Liver (tissue), 3 donors: ENCODE measurements at regions not wholly inside any gene's neighbourhood (a gene's known extent, or its start where the extent isn't known, plus 50 kb on each side); places are given as distances from the start of the nearest gene placed in this dataset.

Source experiments
- EGR1 ChIP-seq, 2 donors: IDR thresholded peaks; 2 replicates each; pipeline ENCODE4 v1.6.1; 2016 to 2018; ENCODE audit warnings: antibody characterized with exemption in 2 of 2, low read depth in 2 of 2
- FOXA1 ChIP-seq: IDR thresholded peaks from 2 replicates; pipeline ENCODE4 v1.6.1; 2016; ENCODE audit warnings: antibody characterized with exemption
- FOXA2 ChIP-seq: IDR thresholded peaks from 2 replicates; pipeline ENCODE4 v1.6.1; 2016; ENCODE audit warnings: antibody characterized with exemption
- GABPA ChIP-seq, 2 donors: IDR thresholded peaks in 1 of 2; conservative IDR thresholded peaks in 1 of 2; 2 replicates each; pipeline ENCODE4 v1.6.1; 2016; ENCODE audit warnings: antibody characterized with exemption in 2 of 2, mild to moderate bottlenecking in 1 of 2, moderate library complexity in 1 of 2
- NR2F2 ChIP-seq: IDR thresholded peaks from 2 replicates; pipeline ENCODE4 v1.6.1; 2016; ENCODE audit warnings: antibody characterized with exemption
- RAD21 ChIP-seq, 2 donors: IDR thresholded peaks; 2 replicates each; pipeline ENCODE4 v1.6.1; 2016; ENCODE audit warnings: antibody characterized with exemption in 2 of 2, mild to moderate bottlenecking in 2 of 2
- TAF1 ChIP-seq: conservative IDR thresholded peaks from 2 replicates; pipeline ENCODE4 v1.6.1; 2016; ENCODE audit warnings: antibody characterized with exemption, mild to moderate bottlenecking
- YY1 ChIP-seq: IDR thresholded peaks from 2 replicates; pipeline ENCODE4 v1.6.1; 2016; ENCODE audit warnings: antibody characterized with exemption, mild to moderate bottlenecking
- TF ChIP-seq, protein P1 (sequence below): fragments of 150-350 bp; IDR thresholded peaks from 2 replicates; pipeline ENCODE4 v1.5.1; 2017; ENCODE audit warnings: improper control_type of control experiment, low read depth, low read length; ENCODE audit not compliant: missing input control
- TF ChIP-seq, protein P2 (sequence below): IDR thresholded peaks from 2 replicates; pipeline ENCODE4 v1.6.1; 2016; ENCODE audit warnings: antibody characterized with exemption
- TF ChIP-seq, protein P3 (sequence below): IDR thresholded peaks from 2 replicates; pipeline ENCODE4 v1.6.1; 2016; ENCODE audit warnings: antibody characterized with exemption, mild to moderate bottlenecking
- donor health status: healthy.
- donor health status: healthy.

DNA sequence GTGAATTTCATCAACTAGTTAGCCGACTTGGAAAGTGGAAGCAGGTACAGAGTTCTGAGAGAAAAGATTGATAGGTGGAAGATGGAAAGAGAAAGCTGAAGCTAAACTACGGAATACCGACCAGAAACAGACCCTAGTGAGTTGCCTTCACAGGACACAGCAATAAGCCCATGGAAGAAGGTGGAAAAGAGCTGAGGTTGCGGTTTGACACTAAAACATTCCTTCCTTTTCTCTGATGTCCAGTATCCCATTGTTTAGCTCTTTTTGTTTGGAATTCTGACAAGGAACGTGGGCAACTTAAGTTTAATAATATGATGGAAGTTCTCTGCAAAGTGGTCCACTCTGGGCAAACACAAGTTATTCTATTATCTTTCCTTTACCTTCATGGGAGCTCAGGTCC, 110.1 kb upstream of the ADTRP start:
- TF ChIP-seq GABPA (IDR thresholded peaks at IDR 0.05 in 1 of 2, conservative IDR thresholded peaks at IDR 0.05 in 1 of 2) (no peak), FOXA2 (no peak), TAF1 (no peak), FOXA1 (no peak), RAD21 (IDR thresholded peaks at IDR 0.05) (no peak), YY1 (no peak), NR2F2 (no peak), EGR1 (IDR thresholded peaks at IDR 0.05; ENCODE audit: low read depth in 2 of 2) (no peak)
- TF ChIP-seq, protein P1, sequence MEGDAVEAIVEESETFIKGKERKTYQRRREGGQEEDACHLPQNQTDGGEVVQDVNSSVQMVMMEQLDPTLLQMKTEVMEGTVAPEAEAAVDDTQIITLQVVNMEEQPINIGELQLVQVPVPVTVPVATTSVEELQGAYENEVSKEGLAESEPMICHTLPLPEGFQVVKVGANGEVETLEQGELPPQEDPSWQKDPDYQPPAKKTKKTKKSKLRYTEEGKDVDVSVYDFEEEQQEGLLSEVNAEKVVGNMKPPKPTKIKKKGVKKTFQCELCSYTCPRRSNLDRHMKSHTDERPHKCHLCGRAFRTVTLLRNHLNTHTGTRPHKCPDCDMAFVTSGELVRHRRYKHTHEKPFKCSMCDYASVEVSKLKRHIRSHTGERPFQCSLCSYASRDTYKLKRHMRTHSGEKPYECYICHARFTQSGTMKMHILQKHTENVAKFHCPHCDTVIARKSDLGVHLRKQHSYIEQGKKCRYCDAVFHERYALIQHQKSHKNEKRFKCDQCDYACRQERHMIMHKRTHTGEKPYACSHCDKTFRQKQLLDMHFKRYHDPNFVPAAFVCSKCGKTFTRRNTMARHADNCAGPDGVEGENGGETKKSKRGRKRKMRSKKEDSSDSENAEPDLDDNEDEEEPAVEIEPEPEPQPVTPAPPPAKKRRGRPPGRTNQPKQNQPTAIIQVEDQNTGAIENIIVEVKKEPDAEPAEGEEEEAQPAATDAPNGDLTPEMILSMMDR = no peak
- TF ChIP-seq, protein P2, sequence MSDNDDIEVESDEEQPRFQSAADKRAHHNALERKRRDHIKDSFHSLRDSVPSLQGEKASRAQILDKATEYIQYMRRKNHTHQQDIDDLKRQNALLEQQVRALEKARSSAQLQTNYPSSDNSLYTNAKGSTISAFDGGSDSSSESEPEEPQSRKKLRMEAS = no peak
- TF ChIP-seq, protein P3, sequence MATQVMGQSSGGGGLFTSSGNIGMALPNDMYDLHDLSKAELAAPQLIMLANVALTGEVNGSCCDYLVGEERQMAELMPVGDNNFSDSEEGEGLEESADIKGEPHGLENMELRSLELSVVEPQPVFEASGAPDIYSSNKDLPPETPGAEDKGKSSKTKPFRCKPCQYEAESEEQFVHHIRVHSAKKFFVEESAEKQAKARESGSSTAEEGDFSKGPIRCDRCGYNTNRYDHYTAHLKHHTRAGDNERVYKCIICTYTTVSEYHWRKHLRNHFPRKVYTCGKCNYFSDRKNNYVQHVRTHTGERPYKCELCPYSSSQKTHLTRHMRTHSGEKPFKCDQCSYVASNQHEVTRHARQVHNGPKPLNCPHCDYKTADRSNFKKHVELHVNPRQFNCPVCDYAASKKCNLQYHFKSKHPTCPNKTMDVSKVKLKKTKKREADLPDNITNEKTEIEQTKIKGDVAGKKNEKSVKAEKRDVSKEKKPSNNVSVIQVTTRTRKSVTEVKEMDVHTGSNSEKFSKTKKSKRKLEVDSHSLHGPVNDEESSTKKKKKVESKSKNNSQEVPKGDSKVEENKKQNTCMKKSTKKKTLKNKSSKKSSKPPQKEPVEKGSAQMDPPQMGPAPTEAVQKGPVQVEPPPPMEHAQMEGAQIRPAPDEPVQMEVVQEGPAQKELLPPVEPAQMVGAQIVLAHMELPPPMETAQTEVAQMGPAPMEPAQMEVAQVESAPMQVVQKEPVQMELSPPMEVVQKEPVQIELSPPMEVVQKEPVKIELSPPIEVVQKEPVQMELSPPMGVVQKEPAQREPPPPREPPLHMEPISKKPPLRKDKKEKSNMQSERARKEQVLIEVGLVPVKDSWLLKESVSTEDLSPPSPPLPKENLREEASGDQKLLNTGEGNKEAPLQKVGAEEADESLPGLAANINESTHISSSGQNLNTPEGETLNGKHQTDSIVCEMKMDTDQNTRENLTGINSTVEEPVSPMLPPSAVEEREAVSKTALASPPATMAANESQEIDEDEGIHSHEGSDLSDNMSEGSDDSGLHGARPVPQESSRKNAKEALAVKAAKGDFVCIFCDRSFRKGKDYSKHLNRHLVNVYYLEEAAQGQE = no peak
